Vagina (tissue), 2 donors: ENCODE measurements at regions not wholly inside any gene's neighbourhood (a gene's known extent, or its start where the extent isn't known, plus 50 kb on each side); places are given as distances from the start of the nearest gene placed in this dataset.

Source experiments
- POLR2A ChIP-seq, 2 donors: fragments of 450-650 bp; IDR thresholded peaks; one replicate each; pipeline ENCODE4 v1.6.1; 2017; ENCODE audit warnings: antibody characterized with exemption in 2 of 2, mild to moderate bottlenecking in 2 of 2, moderate library complexity in 2 of 2
- POLR2AphosphoS5 ChIP-seq, 2 donors: sonication (generic); formaldehyde crosslinking; IDR thresholded peaks; one replicate each; pipeline ENCODE4 v1.9.0; 2017; ENCODE audit warnings: antibody characterized with exemption in 2 of 2, mild to moderate bottlenecking in 2 of 2, low read depth in 1 of 2; ENCODE audit not compliant: insufficient read depth in 1 of 2
- TF ChIP-seq, protein P1 (sequence below), 3 experiments: fragments of 450-650 bp in 2 of 3; fragments of 200-600 bp in 1 of 3; sonication (generic) in 1 of 3; IDR thresholded peaks; one replicate each; pipeline ENCODE4 v1.5.1; 2017 to 2019; ENCODE audit warnings: antibody characterized with exemption in 3 of 3, mild to moderate bottlenecking in 2 of 3, moderate library complexity in 2 of 3

DNA sequence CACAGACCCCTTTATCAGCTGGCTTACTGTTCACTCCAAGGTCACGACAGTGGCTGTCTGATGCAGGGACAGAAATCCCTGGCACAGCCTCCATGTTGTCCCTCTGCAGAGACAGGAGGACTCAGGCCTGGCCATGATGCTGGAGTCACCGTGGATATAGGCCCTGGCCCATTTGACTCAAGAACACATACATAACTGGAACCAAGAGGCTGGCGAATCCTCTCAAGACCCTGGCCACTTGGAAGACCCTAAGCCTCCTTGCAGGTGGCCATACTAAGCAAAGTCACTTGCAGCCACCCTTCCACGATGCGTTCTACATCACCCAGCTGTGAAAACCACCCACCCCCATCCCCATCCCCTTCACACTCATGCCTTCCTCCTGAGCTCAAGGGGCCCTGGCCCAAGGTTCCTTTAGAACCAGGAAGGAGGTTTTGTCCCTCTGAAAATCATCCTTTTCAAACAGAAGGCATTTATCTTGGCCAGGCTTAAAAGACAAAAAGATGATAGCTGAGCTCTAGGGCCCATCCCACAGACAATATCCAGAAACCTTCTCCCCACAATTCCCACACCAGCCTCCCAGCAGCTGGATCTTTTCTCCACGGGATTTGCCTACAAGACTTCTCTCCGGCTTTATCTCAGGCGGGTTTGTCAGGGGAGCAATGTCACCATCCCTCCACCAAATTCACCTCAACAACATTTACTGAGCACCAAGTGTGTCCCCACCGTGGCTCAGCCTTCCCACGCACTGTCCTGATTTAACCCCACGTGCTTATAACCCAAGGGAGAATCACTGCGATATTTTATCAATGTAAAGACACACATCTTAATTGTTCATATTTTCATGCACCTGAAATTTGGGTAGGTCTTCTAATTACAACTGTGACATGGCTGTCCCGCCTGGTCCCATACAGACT, 123.4 kb upstream of the SERPIND1 start:
- TF ChIP-seq, protein P1, sequence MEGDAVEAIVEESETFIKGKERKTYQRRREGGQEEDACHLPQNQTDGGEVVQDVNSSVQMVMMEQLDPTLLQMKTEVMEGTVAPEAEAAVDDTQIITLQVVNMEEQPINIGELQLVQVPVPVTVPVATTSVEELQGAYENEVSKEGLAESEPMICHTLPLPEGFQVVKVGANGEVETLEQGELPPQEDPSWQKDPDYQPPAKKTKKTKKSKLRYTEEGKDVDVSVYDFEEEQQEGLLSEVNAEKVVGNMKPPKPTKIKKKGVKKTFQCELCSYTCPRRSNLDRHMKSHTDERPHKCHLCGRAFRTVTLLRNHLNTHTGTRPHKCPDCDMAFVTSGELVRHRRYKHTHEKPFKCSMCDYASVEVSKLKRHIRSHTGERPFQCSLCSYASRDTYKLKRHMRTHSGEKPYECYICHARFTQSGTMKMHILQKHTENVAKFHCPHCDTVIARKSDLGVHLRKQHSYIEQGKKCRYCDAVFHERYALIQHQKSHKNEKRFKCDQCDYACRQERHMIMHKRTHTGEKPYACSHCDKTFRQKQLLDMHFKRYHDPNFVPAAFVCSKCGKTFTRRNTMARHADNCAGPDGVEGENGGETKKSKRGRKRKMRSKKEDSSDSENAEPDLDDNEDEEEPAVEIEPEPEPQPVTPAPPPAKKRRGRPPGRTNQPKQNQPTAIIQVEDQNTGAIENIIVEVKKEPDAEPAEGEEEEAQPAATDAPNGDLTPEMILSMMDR (IDR thresholded peaks at IDR 0.05): no peak
- no peak for TF ChIP-seq POLR2A (IDR thresholded peaks at IDR 0.05)
- TF ChIP-seq POLR2AphosphoS5 (IDR thresholded peaks at IDR 0.05; ENCODE audit: insufficient read depth in 1 of 2, low read depth in 1 of 2): no peak
